H7 (cell line): ENCODE measurements at regions not wholly inside any gene's neighbourhood (a gene's known extent, or its start where the extent isn't known, plus 50 kb on each side); places are given as distances from the start of the nearest gene placed in this dataset.

ENCODE experiments used
- DNase-seq: peaks from one replicate; pipeline ENCODE4 v3.0.0; 2012
- H3K27me3 ChIP-seq: 2 replicates; pipeline ENCODE4 v1.6.0; 2011; ENCODE audit warnings: mild to moderate bottlenecking, low read length; ENCODE audit not compliant: control insufficient read depth, insufficient read depth
- H3K36me3 ChIP-seq: replicated peaks from 2 replicates; pipeline ENCODE4 v1.5.1; 2011; ENCODE audit warnings: low read length; ENCODE audit not compliant: control insufficient read depth, insufficient read depth
- H3K4me3 ChIP-seq: 2 replicates; pipeline ENCODE4 v1.5.1; 2011; ENCODE audit warnings: low read depth, mild to moderate bottlenecking, control low read depth, low read length, moderate library complexity; ENCODE audit not compliant: insufficient read depth

- DNase-seq = no peak
- Histone ChIP-seq H3K36me3 (no peaks in the 10 kb centered on the region), H3K4me3 (no peak overlapping the region), H3K27me3 (no peaks in the 10 kb centered on the region)
These were observed 201.9 kb upstream of the ANKH start for GRCh38 chr5:15073453-15073852.

DNA sequence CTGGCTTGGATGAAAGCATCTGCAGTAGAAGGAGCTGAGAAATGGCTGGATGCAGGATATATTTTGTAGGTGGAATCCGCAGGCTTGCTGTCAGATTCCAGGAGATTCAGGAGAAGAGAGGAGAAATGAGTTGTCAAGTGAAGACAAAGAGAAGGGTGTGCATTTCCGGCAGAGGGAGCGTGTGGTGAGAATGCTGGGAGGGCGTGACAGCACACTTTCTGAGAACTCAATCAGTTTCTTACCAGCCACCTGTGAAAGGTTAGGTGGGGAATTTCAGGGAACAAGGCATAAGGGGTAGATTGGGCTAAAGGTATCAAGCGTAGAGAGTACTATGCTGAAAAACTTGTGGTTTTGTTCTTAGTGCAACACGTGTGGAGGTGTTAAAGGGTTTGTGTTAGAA is 199.3 kb upstream of the ANKH start:
- no peak overlapping the region for H3K4me3 ChIP-seq
- H3K27me3 ChIP-seq = no peaks in the 10 kb centered on the region
- no peaks in the 10 kb centered on the region for H3K36me3 ChIP-seq
- no peak for DNase-seq

- Histone ChIP-seq H3K4me3 (no peak overlapping the region), H3K36me3 (no peaks in the 10 kb centered on the region), H3K27me3 (no peaks in the 10 kb centered on the region)
- DNase-seq = no peak
These were observed 197.9 kb upstream of the ANKH start for GRCh38 chr5:15069407-15069905.

GRCh38 chr5:15065091-15065490 is 193.5 kb upstream of the ANKH start:
- H3K27me3 ChIP-seq = no peaks in the 10 kb centered on the region
- no peaks in the 10 kb centered on the region for H3K36me3 ChIP-seq
- no peak for DNase-seq
- H3K4me3 ChIP-seq = no peak overlapping the region

- no peak for DNase-seq
- Histone ChIP-seq H3K36me3 (no peaks in the 10 kb centered on the region), H3K27me3 (no peaks in the 10 kb centered on the region), H3K4me3 (no peak overlapping the region)
These were observed 192.8 kb upstream of the ANKH start for GRCh38 chr5:15064396-15064795.

DNA sequence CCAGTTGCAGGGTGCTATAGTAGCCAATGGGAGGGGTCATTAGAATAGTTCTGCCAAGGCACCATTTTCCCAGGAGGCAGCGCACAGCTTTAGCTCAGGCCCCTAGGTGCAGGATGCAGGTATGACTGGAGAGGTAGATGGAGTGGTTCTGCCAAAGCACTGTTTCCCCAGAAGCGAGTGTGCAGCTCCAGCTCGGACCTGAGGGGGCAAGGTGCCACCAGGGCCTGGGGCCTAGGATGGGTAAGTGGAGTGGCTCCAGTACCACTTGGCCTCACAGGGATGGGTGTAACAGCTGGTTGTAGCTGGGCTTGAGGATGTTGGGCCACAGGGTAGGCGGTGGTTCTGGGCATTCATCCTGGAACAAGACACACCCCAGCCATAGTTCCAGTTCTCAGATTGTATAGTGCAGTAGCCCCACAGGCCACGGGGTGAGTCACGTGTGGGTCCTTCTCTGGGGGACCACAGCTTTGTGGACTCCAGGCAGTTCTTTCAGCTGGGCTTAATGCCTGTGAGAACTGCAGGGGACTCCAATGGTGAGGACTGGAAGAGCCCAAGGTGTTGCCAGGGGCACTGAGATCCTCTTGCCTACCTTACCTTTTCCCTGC is 185.5 kb upstream of the ANKH start:
- DNase-seq = no peak
- H3K36me3 ChIP-seq = no peaks in the 10 kb centered on the region
- no peak overlapping the region for H3K4me3 ChIP-seq

GRCh38 chr5:15044521-15044920 is 172.9 kb upstream of the ANKH start:
- Histone ChIP-seq H3K27me3 (no peaks in the 10 kb centered on the region), H3K36me3 (no peaks in the 10 kb centered on the region), H3K4me3 (no peak overlapping the region)
- no peak for DNase-seq

More for the DNA sequence above, 185.5 kb upstream of the ANKH start:
- H3K27me3 ChIP-seq = no peaks in the 10 kb centered on the region

DNA sequence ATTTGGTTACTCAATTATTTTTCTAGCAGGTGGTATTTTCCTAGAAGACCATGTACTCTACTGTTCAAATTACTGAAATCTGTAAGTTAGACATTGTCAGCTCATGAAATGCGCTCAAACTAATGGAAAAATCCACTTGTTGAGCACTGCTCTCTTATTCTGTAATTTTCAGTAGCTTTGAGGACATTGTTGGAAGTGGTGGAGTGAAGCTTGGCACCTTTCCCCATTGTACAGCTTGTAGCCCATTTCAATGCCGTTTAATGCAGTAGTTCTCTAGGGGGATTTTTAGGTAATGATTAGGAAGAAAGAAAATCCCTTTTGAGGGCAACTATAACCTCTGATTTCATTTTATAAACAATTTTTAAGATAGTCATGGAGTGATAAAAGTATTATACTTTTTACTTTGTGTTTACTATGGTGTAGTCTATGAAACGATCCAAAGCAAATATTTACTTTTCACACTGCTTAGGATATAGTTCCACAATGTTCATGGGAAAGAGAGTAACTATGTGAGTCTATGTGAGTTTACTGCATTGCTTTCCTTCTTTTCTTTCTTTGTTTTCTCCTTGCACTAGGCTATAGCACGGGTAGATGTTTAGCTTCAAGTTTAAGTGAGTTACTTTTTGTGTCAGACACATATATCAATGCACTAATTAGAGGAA is 165.8 kb upstream of the ANKH start:
- H3K27me3 ChIP-seq = no peaks in the 10 kb centered on the region
- DNase-seq = no peak
- no peaks in the 10 kb centered on the region for H3K36me3 ChIP-seq
- H3K4me3 ChIP-seq = no peak overlapping the region

- Histone ChIP-seq H3K27me3 (peaks cover 5% of the 10 kb centered on the region; the same call in 1 of the 2 replicates), H3K4me3 (no peak overlapping the region), H3K36me3 (no peaks in the 10 kb centered on the region)
- DNase-seq = no peak
These were observed 162.8 kb upstream of the ANKH start for GRCh38 chr5:15034379-15034778.

- DNase-seq = no peak
- H3K27me3 ChIP-seq = peaks cover 21% of the 10 kb centered on the region
- no peaks in the 10 kb centered on the region for H3K36me3 ChIP-seq
- no peak overlapping the region for H3K4me3 ChIP-seq
These were observed 159.6 kb upstream of the ANKH start for GRCh38 chr5:15031180-15031579.

DNA sequence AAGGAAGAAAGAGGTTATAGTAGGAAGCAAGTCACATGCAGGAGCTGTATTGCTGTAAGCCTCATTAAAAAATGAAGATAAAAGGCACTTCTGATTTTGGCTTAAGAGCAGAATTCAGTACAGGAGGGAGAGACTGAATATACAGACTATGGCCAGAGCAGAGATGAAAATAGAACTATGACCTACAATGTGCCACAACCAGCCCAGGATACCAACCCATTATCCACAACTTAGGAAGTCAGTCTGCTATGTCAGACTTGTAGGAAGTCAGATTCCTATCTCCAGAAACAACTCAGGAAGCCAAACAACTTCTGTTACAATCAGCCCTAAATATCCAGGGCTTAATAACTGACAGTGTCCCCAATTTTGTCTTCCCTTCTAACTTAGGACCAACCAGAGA is 156.2 kb upstream of the ANKH start:
- Histone ChIP-seq H3K4me3 (no peak overlapping the region), H3K27me3 (peaks cover 29% of the 10 kb centered on the region), H3K36me3 (no peaks in the 10 kb centered on the region)
- DNase-seq = no peak

DNA sequence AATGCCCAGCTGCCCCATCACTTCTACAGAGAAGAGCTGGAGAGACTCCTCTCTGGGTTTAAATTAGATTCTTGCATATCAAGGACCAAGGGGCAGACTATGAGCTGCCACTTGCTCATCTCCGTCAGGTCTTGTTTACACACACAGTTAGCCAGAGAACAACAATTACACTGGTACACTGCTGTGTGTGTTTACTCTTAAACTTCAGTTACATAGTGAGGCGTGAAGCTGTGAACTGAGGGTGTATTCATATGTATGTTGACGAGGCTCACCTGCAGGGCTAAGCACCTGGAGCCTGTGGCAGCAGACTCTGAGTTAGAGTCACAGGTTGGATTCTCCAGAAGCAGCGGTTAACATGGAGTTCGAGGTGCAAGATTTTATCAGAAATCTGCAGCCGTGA is 155.4 kb upstream of the ANKH start:
- Histone ChIP-seq H3K27me3 (peaks cover 29% of the 10 kb centered on the region), H3K36me3 (no peaks in the 10 kb centered on the region), H3K4me3 (no peak overlapping the region)
- peak; percentile 37 for DNase-seq

- DNase-seq = no peak
- peaks cover 29% of the 10 kb centered on the region for H3K27me3 ChIP-seq
- no peak overlapping the region for H3K4me3 ChIP-seq
These were observed 154.7 kb upstream of the ANKH start for GRCh38 chr5:15026011-15026893.

DNA sequence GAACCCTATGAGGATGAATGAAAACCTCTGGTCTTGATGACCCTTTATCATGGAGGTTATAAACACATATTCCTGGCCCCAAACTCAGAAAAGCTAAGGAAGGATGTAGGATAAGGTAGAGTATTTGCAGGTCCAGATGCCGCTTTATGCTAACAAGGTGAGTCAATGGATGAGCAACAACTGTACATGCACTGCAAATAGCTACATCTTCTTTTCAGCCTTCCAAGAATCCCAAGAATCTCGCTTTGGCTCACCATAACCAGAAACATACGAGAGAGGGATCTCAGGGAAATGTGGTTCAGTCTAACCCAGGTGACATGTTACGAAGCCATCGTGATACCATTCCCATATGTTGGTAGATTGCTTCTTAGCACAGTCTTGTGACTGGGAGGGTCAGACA is 152.3 kb upstream of the ANKH start:
- H3K4me3 ChIP-seq = no peak overlapping the region
- no peak for DNase-seq
- no peaks in the 10 kb centered on the region for H3K36me3 ChIP-seq
- peaks cover 21% of the 10 kb centered on the region for H3K27me3 ChIP-seq

More at GRCh38 chr5:15026011-15026893, 154.7 kb upstream of the ANKH start:
- no peaks in the 10 kb centered on the region for H3K36me3 ChIP-seq

- Histone ChIP-seq H3K27me3 (peaks cover 16% of the 10 kb centered on the region), H3K4me3 (no peak overlapping the region)
- DNase-seq = no peak
These were observed 151.7 kb upstream of the ANKH start for GRCh38 chr5:15023266-15023665.

More at GRCh38 chr5:15023266-15023665, 151.7 kb upstream of the ANKH start:
- no peaks in the 10 kb centered on the region for H3K36me3 ChIP-seq
